Upper lobe of right lung (tissue), 1 donor: ENCODE measurements at regions not wholly inside any gene's neighbourhood (a gene's known extent, or its start where the extent isn't known, plus 50 kb on each side); places are given as distances from the start of the nearest gene placed in this dataset.

Experiments used
- ATAC-seq: fragments of 200-7000 bp; cut with Tn5 transposase; one replicate; pipeline ENCODE4 v1.9.1; 2020; ENCODE audit warnings: mild to moderate bottlenecking, moderate library complexity
- DNase-seq: peaks from one replicate; pipeline ENCODE4 v3.0.0-alpha.2; 2020
- H3K27ac ChIP-seq: fragments of 200-600 bp; one replicate; pipeline ENCODE4 v1.8.0; 2022
- H3K27me3 ChIP-seq: fragments of 200-600 bp; one replicate; pipeline ENCODE4 v1.8.0; 2022; ENCODE audit warnings: mild to moderate bottlenecking
- H3K36me3 ChIP-seq: fragments of 200-600 bp; one replicate; pipeline ENCODE4 v1.8.0; 2022
- H3K4me1 ChIP-seq: fragments of 200-600 bp; one replicate; pipeline ENCODE4 v1.8.0; 2022
- H3K4me3 ChIP-seq: fragments of 200-600 bp; one replicate; pipeline ENCODE4 v1.8.0; 2022; ENCODE audit warnings: mild to moderate bottlenecking
- H3K9me3 ChIP-seq: fragments of 200-600 bp; one replicate; pipeline ENCODE4 v1.8.0; 2022
- CTCF ChIP-seq: fragments of 200-600 bp; IDR thresholded peaks from one replicate; pipeline ENCODE4 v1.8.0; 2022; ENCODE audit warnings: antibody characterized with exemption
- intact Hi-C: fragments of 100-400 bp; cut with DNase I; formaldehyde crosslinking; loops from one replicate; pipeline ENCODE4 v1.11.0; 2022
- donor health status: DM: no; HTN: yes; CAD: no; lungs with severe emphysema.

- Histone ChIP-seq H3K36me3 (no peaks in the 10 kb centered on the region), H3K27ac (no peak overlapping the region), H3K27me3 (no peaks in the 10 kb centered on the region), H3K4me3 (no peak overlapping the region), H3K9me3 (no peaks in the 10 kb centered on the region), H3K4me1 (no peaks in the 10 kb centered on the region)
- ATAC-seq (no peak), DNase-seq (no peak)
- intact Hi-C loops: no loop called here
- TF ChIP-seq CTCF: no peak
Measured at GRCh38 chr1:188386666-188387065, 1557.9 kb downstream of the PLA2G4A start.

DNA sequence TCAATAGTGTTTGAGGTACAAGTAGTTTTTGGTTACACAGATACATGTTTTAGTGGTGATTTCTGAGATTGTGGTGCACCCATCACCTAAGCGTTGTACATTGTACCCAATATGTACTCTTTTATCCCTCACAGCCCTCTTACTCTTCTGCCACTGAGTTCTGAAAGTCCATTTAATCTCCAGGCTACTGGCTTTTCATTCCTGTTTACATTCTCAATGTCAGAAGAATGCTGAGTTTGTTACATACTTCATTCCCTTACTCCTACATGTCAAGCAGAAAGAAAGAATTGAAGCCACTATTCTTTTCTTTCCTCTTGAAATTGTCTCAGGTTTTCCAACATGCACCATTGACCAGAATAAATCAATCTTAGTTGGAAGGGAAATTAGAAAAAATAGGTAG is 1565.9 kb downstream of the PLA2G4A start:
- Histone ChIP-seq H3K4me1 (no peaks in the 10 kb centered on the region), H3K27me3 (no peaks in the 10 kb centered on the region), H3K4me3 (no peak overlapping the region), H3K36me3 (no peaks in the 10 kb centered on the region), H3K27ac (no peak overlapping the region), H3K9me3 (no peaks in the 10 kb centered on the region)
- ATAC-seq (no peak), DNase-seq (no peak)
- no peak for TF ChIP-seq CTCF
- intact Hi-C loops: no loop called here

DNA sequence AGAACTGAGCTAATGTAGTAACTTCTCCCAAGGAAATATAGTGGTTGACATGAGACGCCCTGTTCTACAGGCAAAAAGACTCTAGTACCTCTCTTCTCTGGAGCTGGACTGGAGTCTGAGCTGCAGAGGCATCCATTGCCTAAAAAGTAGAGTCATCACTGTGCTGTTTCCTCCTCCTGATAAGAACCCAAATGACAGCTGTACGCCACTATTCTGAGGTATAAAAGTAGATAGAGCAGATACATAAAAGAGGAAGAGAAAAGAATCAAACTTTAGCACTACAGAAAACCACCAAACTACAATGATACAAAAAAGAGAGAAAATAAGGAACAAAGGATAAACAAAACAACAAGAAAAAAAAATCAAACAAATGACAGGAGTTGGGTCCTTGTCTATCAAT is 1568.8 kb downstream of the PLA2G4A start:
- ATAC-seq: no peak
- intact Hi-C loops: no loop called here
- DNase-seq: no peak
- Histone ChIP-seq H3K4me1 (no peaks in the 10 kb centered on the region), H3K27me3 (no peaks in the 10 kb centered on the region), H3K9me3 (no peaks in the 10 kb centered on the region), H3K27ac (no peak overlapping the region), H3K4me3 (no peak overlapping the region), H3K36me3 (no peaks in the 10 kb centered on the region)
- TF ChIP-seq CTCF: no peak

GRCh38 chr1:188402986-188403385 is 1574.2 kb downstream of the PLA2G4A start:
- no peaks in the 10 kb centered on the region for H3K9me3 ChIP-seq
- H3K4me1 ChIP-seq: no peaks in the 10 kb centered on the region
- no peaks in the 10 kb centered on the region for H3K27me3 ChIP-seq
- TF ChIP-seq CTCF: no peak
- H3K27ac ChIP-seq: no peak overlapping the region
- no peak overlapping the region for H3K4me3 ChIP-seq
- H3K36me3 ChIP-seq: no peaks in the 10 kb centered on the region
- no peak for DNase-seq
- ATAC-seq: no peak
- intact Hi-C loops: no loop called here

DNA sequence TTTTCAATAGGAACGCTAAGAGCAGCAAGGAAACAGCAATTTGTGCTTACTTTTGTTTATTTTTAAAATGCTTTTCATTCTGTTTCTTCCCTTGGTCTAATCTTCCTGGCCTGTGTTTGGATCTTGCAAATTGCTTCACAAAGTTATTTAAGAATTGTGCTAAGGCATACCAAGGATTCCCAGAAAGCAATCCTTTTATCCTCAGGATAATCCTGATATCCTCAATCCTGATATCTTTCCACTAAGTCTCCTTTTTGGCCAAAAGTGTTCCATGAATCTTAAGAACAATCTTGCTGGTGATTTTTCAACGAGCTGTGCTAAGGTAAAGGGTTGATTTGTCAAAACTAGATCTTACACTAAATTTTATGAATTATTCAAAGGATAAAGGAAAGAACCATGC is 1577.9 kb downstream of the PLA2G4A start:
- Histone ChIP-seq H3K4me3 (no peak overlapping the region), H3K4me1 (no peaks in the 10 kb centered on the region), H3K9me3 (no peaks in the 10 kb centered on the region), H3K27me3 (no peaks in the 10 kb centered on the region), H3K36me3 (no peaks in the 10 kb centered on the region), H3K27ac (no peak overlapping the region)
- intact Hi-C loops: no loop called here
- TF ChIP-seq CTCF: no peak
- ATAC-seq (no peak), DNase-seq (no peak)

GRCh38 chr1:188420177-188420576 is 1591.4 kb downstream of the PLA2G4A start:
- intact Hi-C loops: no loop called here
- Histone ChIP-seq H3K9me3 (no peaks in the 10 kb centered on the region), H3K4me1 (no peaks in the 10 kb centered on the region), H3K27ac (no peak overlapping the region), H3K27me3 (no peaks in the 10 kb centered on the region), H3K4me3 (no peak overlapping the region), H3K36me3 (no peaks in the 10 kb centered on the region)
- TF ChIP-seq CTCF: no peak
- ATAC-seq: no peak
- DNase-seq: no peak
